Upper lobe of left lung (tissue), 4 donors: ENCODE measurements at regions not wholly inside any gene's neighbourhood (a gene's known extent, or its start where the extent isn't known, plus 50 kb on each side); places are given as distances from the start of the nearest gene placed in this dataset.

Experiments used
- POLR2A ChIP-seq, 4 donors: fragments of 450-650 bp; IDR thresholded peaks; one replicate each; pipeline ENCODE4 v1.5.1; 2016 to 2017; ENCODE audit warnings: antibody characterized with exemption in 4 of 4, mild to moderate bottlenecking in 2 of 4
- TF ChIP-seq, protein P1 (sequence below), 6 experiments: fragments of 450-650 bp in 4 of 6; fragments of 200-600 bp in 2 of 6; sonication (generic) in 2 of 6; IDR thresholded peaks; one replicate each; pipeline ENCODE4 v1.5.1; 2016 to 2019; ENCODE audit warnings: antibody characterized with exemption in 6 of 6

DNA sequence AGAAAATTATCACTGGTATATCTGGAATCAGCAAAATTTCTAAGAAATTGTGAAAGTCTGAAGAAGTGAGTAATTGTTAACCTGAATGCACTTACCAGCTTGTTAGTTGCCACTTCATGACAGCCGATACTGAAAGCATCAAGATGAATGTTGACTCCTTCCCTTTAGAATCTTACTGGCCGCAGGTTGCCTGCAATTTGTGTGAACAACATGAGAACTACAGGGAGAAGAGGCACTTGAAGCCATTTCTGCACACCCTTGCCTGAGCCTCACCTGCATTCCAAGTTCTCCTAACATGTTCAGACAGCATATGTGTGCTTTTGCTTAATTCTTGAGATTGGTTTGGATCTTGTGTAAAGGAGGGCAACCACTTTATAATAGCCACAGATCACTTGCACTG is 59.2 kb upstream of the SSX2IP start:
- no peak for TF ChIP-seq POLR2A (IDR thresholded peaks at IDR 0.05)
- TF ChIP-seq, protein P1, sequence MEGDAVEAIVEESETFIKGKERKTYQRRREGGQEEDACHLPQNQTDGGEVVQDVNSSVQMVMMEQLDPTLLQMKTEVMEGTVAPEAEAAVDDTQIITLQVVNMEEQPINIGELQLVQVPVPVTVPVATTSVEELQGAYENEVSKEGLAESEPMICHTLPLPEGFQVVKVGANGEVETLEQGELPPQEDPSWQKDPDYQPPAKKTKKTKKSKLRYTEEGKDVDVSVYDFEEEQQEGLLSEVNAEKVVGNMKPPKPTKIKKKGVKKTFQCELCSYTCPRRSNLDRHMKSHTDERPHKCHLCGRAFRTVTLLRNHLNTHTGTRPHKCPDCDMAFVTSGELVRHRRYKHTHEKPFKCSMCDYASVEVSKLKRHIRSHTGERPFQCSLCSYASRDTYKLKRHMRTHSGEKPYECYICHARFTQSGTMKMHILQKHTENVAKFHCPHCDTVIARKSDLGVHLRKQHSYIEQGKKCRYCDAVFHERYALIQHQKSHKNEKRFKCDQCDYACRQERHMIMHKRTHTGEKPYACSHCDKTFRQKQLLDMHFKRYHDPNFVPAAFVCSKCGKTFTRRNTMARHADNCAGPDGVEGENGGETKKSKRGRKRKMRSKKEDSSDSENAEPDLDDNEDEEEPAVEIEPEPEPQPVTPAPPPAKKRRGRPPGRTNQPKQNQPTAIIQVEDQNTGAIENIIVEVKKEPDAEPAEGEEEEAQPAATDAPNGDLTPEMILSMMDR (IDR thresholded peaks at IDR 0.05): no peak
